Lower leg skin (tissue), 3 donors: ENCODE measurements at regions not wholly inside any gene's neighbourhood (a gene's known extent, or its start where the extent isn't known, plus 50 kb on each side); places are given as distances from the start of the nearest gene placed in this dataset.

Source experiments
- CTCF ChIP-seq, 3 donors: fragments of 450-650 bp; IDR thresholded peaks; one replicate each; pipeline ENCODE4 v1.5.1; 2016; ENCODE audit warnings: antibody characterized with exemption in 3 of 3, mild to moderate bottlenecking in 3 of 3, moderate library complexity in 2 of 3
- POLR2A ChIP-seq, 2 donors: fragments of 450-650 bp; IDR thresholded peaks; one replicate each; pipeline ENCODE4 v1.6.1; 2016 to 2017; ENCODE audit warnings: antibody characterized with exemption in 2 of 2, mild to moderate bottlenecking in 1 of 2, moderate library complexity in 1 of 2

- TF ChIP-seq CTCF (IDR thresholded peaks at IDR 0.05) (no peak), POLR2A (IDR thresholded peaks at IDR 0.05) (no peak)
These were observed 240.7 kb upstream of the NREP start for GRCh38 chr5:111997711-111998110.
